H9 (cell line): ENCODE measurements at regions not wholly inside any gene's neighbourhood (a gene's known extent, or its start where the extent isn't known, plus 50 kb on each side); places are given as distances from the start of the nearest gene placed in this dataset.

Experiments
- DNase-seq: peaks from one replicate; pipeline ENCODE4 v3.0.0-alpha.2; 2017
- H2AFZ ChIP-seq: one replicate; pipeline ENCODE4 v1.6.1; 2013; ENCODE audit warnings: mild to moderate bottlenecking, low read length, control low read depth, moderate library complexity
- H2AK5ac ChIP-seq: 2 replicates; pipeline ENCODE4 v1.6.1; 2013; ENCODE audit warnings: low read length, control low read depth, mixed read lengths; ENCODE audit not compliant: insufficient read length
- H2BK120ac ChIP-seq: one replicate; pipeline ENCODE4 v1.6.1; 2013; ENCODE audit warnings: low read depth, mild to moderate bottlenecking, low read length, control low read depth, inconsistent platforms; ENCODE audit not compliant: poor library complexity, severe bottlenecking
- H2BK12ac ChIP-seq: 2 replicates; pipeline ENCODE4 v1.6.1; 2013; ENCODE audit warnings: low read length, control low read depth, mixed read lengths, low read depth; ENCODE audit not compliant: insufficient read length
- H2BK15ac ChIP-seq: 2 replicates; pipeline ENCODE4 v1.6.1; 2013; ENCODE audit warnings: low read depth, low read length, control low read depth
- H2BK20ac ChIP-seq: one replicate; pipeline ENCODE4 v1.6.1; 2013; ENCODE audit warnings: low read depth, mild to moderate bottlenecking, low read length, control low read depth, inconsistent platforms; ENCODE audit not compliant: poor library complexity, severe bottlenecking
- H2BK5ac ChIP-seq: 2 replicates; pipeline ENCODE4 v1.6.1; 2013; ENCODE audit warnings: low read length, control low read depth, mixed read lengths; ENCODE audit not compliant: insufficient read length
- H3K14ac ChIP-seq: 2 replicates; pipeline ENCODE4 v1.6.1; 2013; ENCODE audit warnings: low read length, control low read depth; ENCODE audit not compliant: insufficient read depth
- H3K18ac ChIP-seq: 2 replicates; pipeline ENCODE4 v1.6.1; 2013; ENCODE audit warnings: low read depth, mild to moderate bottlenecking, mixed read lengths, low read length, control low read depth; ENCODE audit not compliant: insufficient read length
- H3K23ac ChIP-seq: 2 replicates; pipeline ENCODE4 v1.6.1; 2013; ENCODE audit warnings: low read length, control low read depth, mixed read lengths, low read depth; ENCODE audit not compliant: insufficient read length
- H3K23me2 ChIP-seq: 2 replicates; pipeline ENCODE4 v1.6.1; 2013; ENCODE audit warnings: low read depth, mild to moderate bottlenecking, mixed read lengths, low read length, control low read depth; ENCODE audit not compliant: insufficient read length, poor library complexity, severe bottlenecking
- H3K27ac ChIP-seq: 2 replicates; pipeline ENCODE4 v1.5.1; 2013; ENCODE audit warnings: low read length, control low read depth, mixed read lengths, low read depth; ENCODE audit not compliant: insufficient read length
- H3K27me3 ChIP-seq: 2 replicates; pipeline ENCODE4 v1.6.1; 2013; ENCODE audit warnings: low read length, control low read depth, inconsistent platforms; ENCODE audit not compliant: insufficient read depth
- H3K4ac ChIP-seq: 2 replicates; pipeline ENCODE4 v1.6.1; 2013; ENCODE audit warnings: low read depth, mild to moderate bottlenecking, control low read depth, inconsistent platforms, low read length, moderate library complexity
- H3K4me1 ChIP-seq: 2 replicates; pipeline ENCODE4 v1.6.1; 2013; ENCODE audit warnings: low read length, control low read depth, inconsistent platforms; ENCODE audit not compliant: insufficient read depth
- H3K4me2 ChIP-seq: 2 replicates; pipeline ENCODE4 v1.6.1; 2013; ENCODE audit warnings: low read length, control low read depth, mixed read lengths; ENCODE audit not compliant: insufficient read length, insufficient read depth
- H3K56ac ChIP-seq: 2 replicates; pipeline ENCODE4 v1.6.1; 2013; ENCODE audit warnings: low read depth, mild to moderate bottlenecking, mixed read lengths, low read length, control low read depth; ENCODE audit not compliant: insufficient read length
- H3K79me1 ChIP-seq: 2 replicates; pipeline ENCODE4 v1.6.1; 2013; ENCODE audit warnings: low read depth, mild to moderate bottlenecking, moderate library complexity, low read length, control low read depth, inconsistent platforms; ENCODE audit not compliant: insufficient read depth, poor library complexity, severe bottlenecking
- H3K79me2 ChIP-seq: 2 replicates; pipeline ENCODE4 v1.6.1; 2013; ENCODE audit warnings: low read length, control low read depth, inconsistent platforms; ENCODE audit not compliant: insufficient read depth
- H3K9ac ChIP-seq: 2 replicates; pipeline ENCODE4 v1.6.1; 2013; ENCODE audit warnings: low read length, control low read depth, mixed read lengths; ENCODE audit not compliant: insufficient read length; ENCODE audit errors: extremely low read depth
- H3K9me3 ChIP-seq: one replicate; pipeline ENCODE4 v1.6.1; 2013; ENCODE audit warnings: low read depth, low read length, inconsistent platforms; ENCODE audit not compliant: control insufficient read depth
- H3T11ph ChIP-seq: one replicate; pipeline ENCODE4 v1.6.1; 2013; ENCODE audit warnings: mild to moderate bottlenecking, low read length, control low read depth, inconsistent platforms
- H4K20me1 ChIP-seq: one replicate; pipeline ENCODE4 v1.6.1; 2013; ENCODE audit not compliant: control insufficient read depth, insufficient read length, insufficient read depth
- H4K5ac ChIP-seq: 2 replicates; pipeline ENCODE4 v1.6.1; 2013; ENCODE audit warnings: low read depth, mild to moderate bottlenecking, mixed read lengths, low read length, control low read depth; ENCODE audit not compliant: insufficient read length
- H4K8ac ChIP-seq: replicated peaks from 2 replicates; pipeline ENCODE4 v1.6.1; 2013; ENCODE audit warnings: low read length, control low read depth, mixed read lengths, low read depth; ENCODE audit not compliant: insufficient read length
- H4K91ac ChIP-seq: 2 replicates; pipeline ENCODE4 v1.6.1; 2013; ENCODE audit warnings: low read depth, mild to moderate bottlenecking, moderate library complexity, mixed read lengths, low read length, control low read depth; ENCODE audit not compliant: insufficient read length
- H3K27ac Mint-ChIP-seq, 3 experiments: 2 replicates in 2 of 3; 3 replicates in 1 of 3; pipeline ENCODE4 v1.8.0; 2020 to 2021; ENCODE audit warnings: mixed read lengths in 3 of 3, mild to moderate bottlenecking in 1 of 3, moderate library complexity in 1 of 3
- H3K27me3 Mint-ChIP-seq: 2 replicates; pipeline ENCODE4 v1.8.0; 2021; ENCODE audit warnings: low read depth, mild to moderate bottlenecking, moderate library complexity, mixed read lengths
- H3K36me3 Mint-ChIP-seq, 3 experiments: 2 replicates in 2 of 3; 3 replicates in 1 of 3; pipeline ENCODE4 v1.8.0; 2020 to 2021; ENCODE audit warnings: low read depth in 3 of 3, mixed read lengths in 3 of 3; ENCODE audit not compliant: insufficient read depth in 1 of 3
- H3K4me1 Mint-ChIP-seq, 2 experiments: 2 replicates each; pipeline ENCODE4 v1.8.0; 2020; ENCODE audit warnings: mixed read lengths in 2 of 2
- H3K4me3 Mint-ChIP-seq, 2 experiments: 2 replicates in 1 of 2; 3 replicates in 1 of 2; pipeline ENCODE4 v1.8.0; 2020 to 2021; ENCODE audit warnings: mild to moderate bottlenecking in 2 of 2, mixed read lengths in 2 of 2, moderate library complexity in 1 of 2
- H3K9me3 Mint-ChIP-seq, 2 experiments: 2 replicates in 1 of 2; 3 replicates in 1 of 2; pipeline ENCODE4 v1.8.0; 2020; ENCODE audit warnings: mild to moderate bottlenecking in 2 of 2, mixed read lengths in 2 of 2, moderate library complexity in 1 of 2
- TF ChIP-seq, protein P1 (sequence below): fragments of 200-600 bp; sonication (generic); conservative IDR thresholded peaks from 3 replicates; pipeline ENCODE4 v1.8.0; 2021; ENCODE audit warnings: antibody characterized with exemption, mild to moderate bottlenecking

- Mint-ChIP-seq H3K4me1 (no peaks in the 10 kb centered on the region), H3K36me3 (no peaks in the 10 kb centered on the region), H3K27me3 (no peaks in the 10 kb centered on the region; the same call in 1 of the 2 replicates), H3K9me3 (peaks cover 6% of the 10 kb centered on the region in 2 experiments; a peak in 4 of 5 replicates), H3K4me3 (no peak overlapping the region), H3K27ac (no peak overlapping the region)
- Histone ChIP-seq H3K18ac (no peak overlapping the region), H3K27me3 (no peaks in the 10 kb centered on the region), H2BK15ac (no peak overlapping the region), H3K23me2 (no peaks in the 10 kb centered on the region), H3K14ac (no peak overlapping the region), H4K20me1 (no peaks in the 10 kb centered on the region), H3T11ph (no peak overlapping the region), H3K4ac (no peak overlapping the region), H2BK12ac (no peak overlapping the region), H3K23ac (no peak overlapping the region), H2BK20ac (no peak overlapping the region), H3K9me3 (no peaks in the 10 kb centered on the region), H3K4me2 (no peak overlapping the region), H2AFZ (no peak overlapping the region), H3K79me2 (no peaks in the 10 kb centered on the region), H3K56ac (no peak overlapping the region), H4K91ac (no peak overlapping the region), H3K9ac (no peak overlapping the region), H4K8ac (no peak overlapping the region), H3K4me1 (no peaks in the 10 kb centered on the region), H3K27ac (no peak overlapping the region), H3K79me1 (no peaks in the 10 kb centered on the region), H2BK5ac (no peak overlapping the region), H2BK120ac (no peak overlapping the region), H2AK5ac (no peak overlapping the region), H4K5ac (no peak overlapping the region)
- TF ChIP-seq, protein P1, sequence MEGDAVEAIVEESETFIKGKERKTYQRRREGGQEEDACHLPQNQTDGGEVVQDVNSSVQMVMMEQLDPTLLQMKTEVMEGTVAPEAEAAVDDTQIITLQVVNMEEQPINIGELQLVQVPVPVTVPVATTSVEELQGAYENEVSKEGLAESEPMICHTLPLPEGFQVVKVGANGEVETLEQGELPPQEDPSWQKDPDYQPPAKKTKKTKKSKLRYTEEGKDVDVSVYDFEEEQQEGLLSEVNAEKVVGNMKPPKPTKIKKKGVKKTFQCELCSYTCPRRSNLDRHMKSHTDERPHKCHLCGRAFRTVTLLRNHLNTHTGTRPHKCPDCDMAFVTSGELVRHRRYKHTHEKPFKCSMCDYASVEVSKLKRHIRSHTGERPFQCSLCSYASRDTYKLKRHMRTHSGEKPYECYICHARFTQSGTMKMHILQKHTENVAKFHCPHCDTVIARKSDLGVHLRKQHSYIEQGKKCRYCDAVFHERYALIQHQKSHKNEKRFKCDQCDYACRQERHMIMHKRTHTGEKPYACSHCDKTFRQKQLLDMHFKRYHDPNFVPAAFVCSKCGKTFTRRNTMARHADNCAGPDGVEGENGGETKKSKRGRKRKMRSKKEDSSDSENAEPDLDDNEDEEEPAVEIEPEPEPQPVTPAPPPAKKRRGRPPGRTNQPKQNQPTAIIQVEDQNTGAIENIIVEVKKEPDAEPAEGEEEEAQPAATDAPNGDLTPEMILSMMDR, result no peak
- DNase-seq, result no peak
Observed at GRCh38 chr5:97891971-97892370, 708.9 kb upstream of the RIOK2 start.
